HG03342 (cell line): ENCODE measurements at regions not wholly inside any gene's neighbourhood (a gene's known extent, or its start where the extent isn't known, plus 50 kb on each side); places are given as distances from the start of the nearest gene placed in this dataset.
A peak's percentile ranks its signal among the peaks of the same experiment; 100 is the strongest.

Experiments used
- ATAC-seq: cut with Tn5 transposase; IDR thresholded peaks from one replicate; pipeline ENCODE4 v1.9.1; 2021; ENCODE audit warnings: mild to moderate bottlenecking, moderate library complexity; ENCODE audit not compliant: unreplicated experiment

DNA sequence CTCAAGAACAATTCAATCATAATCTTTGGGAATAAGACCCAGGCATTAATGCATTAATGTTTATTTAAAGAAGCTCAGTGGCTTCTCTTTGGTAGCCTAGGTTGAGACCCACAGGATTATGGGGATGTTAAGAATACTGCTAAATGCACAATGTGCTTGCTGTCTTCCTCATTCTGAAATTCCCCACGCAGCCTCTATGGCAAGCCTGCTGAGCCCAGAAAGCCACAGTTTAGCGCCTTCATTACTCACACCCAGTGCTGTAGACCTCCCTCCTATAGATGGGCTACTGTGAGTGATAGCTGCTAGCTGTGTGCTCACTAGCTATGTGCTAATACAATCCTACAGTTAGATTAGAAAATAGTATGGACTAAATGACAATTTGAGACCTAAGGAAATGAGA is 90.6 kb downstream of the TNFSF13B start:
- ATAC-seq: no peak

DNA sequence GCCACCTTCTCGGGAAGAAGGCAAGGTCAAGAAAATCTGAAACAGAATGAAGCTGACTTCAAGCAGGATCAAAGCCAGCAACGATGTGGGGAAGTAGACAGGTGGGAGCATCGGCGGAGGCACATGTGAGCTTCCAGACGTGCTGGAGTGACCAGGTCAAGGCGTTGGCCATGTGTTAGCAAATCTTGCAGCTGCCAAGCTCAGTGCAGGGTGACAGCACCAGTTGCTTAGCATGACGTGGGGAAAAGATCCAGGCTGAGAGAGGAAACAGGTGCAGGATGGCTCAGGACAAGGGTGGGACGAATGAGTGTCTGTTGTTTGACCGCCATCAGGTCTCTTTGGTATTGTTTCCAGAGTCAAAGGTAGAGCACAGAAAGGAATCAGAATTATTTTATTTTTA is 92.3 kb downstream of the TNFSF13B start:
- ATAC-seq: no peak

DNA sequence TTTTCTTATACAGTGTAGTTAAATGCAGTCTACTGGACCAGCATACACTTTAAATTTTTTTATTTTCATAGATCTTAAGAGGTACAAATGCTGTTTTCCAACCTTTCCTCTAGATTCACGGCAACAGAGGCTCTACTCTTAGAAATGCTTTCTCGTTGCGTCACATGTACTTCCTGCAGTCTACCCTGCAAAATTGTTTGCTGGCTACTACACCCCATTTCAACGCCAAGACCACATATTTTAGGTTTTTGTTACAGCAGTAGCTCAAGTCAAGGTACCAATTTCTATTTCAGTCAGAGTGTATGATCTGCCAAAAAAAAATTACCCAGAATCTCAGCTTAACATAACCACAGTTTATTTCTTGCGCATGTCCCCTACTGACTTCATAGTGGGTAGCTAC is 94.1 kb downstream of the TNFSF13B start:
- no peak for ATAC-seq

DNA sequence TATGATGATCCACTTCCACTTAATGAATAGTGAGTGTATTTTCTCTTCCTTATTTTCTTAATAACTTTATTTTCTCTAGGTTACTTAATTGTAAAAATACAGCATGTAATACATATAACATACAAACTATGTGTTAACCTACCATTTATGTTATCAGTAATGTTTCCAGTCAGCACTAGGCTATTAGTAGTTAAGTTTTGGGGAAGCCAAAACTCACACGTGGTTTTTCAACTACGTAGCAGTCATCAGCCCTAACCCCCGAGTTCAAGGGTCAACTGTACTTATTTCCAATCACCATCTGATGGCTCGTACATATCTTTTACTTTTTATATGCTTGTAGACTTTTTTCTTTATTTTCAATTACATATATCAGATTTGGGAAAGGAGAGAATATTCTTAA is 95.7 kb downstream of the TNFSF13B start:
- no peak for ATAC-seq

DNA sequence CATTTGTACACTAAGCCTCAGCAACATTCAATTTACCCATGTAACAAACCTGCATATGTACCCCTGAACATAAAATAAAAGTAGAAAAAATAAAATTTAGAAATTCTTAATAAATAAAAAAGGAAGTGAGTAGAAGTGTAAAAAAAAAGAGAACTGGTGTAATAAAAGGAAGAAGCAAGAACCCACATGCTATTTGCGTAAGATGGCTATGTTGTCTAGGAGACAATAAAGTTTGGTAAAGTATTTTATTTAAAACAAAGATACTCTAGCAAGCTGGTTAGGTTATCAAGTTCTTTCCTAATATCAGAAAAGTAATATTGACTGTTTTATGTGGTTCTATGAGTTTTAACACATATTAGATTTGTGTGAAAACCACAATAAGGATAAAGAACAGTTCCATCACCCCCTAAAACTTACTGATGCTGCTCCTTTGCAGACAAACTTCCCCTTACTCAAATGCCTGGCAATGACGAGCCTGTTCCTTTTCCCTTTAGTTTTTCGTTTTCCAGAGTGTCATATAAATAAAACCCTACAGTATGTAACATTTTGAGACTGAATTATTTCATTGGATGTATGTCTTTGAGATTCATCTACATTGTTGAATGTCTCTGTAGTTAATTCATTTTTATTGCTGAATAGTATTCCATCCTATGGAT is 98.9 kb downstream of the TNFSF13B start:
- ATAC-seq: no peak

DNA sequence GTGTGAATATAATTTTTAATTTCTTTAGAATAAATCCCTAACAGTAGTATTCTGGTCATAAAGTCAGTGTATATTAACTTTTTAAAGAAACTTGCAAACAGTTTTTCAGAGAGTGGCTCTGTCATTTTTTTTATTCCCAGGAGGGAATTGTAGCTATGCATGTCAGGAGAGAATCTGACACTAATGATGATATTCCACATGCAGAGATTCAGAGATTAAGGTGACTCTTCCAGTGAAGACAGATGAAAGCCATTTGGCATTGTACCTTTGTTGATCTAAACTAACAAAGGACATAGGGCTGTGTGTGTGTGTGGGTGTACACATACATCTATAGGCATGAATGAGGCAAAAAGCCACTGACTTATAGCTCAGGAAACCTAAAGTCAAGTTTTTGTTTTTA is 99.9 kb downstream of the TNFSF13B start:
- ATAC-seq: no peak

DNA sequence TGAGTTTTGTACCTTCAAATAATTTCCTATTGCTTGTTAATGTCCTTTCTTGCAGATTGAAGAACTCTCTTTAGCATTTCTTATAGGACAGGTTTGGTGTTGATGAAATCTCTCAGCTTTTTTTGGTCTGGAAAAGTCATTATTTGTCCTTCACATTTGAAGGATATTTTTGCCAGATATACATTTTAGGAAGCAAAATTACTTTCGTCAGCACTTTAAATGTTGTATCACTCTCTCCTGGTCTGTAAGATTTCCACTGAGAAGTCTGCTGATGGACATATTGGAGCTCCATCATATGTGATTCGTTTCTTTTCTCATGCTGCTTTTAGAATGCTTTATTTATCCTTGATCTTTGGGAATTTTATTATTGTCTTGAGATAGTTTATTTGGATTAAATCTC is 105.5 kb downstream of the TNFSF13B start:
- ATAC-seq: no peak

DNA sequence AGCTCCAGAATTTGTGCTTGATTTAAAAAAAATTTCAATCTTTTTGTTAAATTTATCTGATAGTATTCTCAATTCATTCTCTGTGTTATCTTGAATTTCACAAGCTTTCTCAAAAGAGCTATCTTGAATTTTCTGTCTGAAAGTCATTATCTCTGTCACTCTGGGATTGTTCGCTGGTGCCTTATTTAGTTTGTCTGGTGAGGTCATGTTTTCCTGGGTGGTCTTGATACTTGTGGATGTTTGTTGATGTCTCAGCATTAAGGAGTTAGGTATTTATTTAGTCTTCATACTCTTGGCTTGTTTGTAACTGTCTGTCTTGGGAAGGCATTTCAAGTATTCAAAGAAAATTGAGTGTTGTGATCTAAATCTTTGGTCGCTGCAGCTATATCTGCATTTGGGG is 106.3 kb downstream of the TNFSF13B start:
- ATAC-seq: no peak

DNA sequence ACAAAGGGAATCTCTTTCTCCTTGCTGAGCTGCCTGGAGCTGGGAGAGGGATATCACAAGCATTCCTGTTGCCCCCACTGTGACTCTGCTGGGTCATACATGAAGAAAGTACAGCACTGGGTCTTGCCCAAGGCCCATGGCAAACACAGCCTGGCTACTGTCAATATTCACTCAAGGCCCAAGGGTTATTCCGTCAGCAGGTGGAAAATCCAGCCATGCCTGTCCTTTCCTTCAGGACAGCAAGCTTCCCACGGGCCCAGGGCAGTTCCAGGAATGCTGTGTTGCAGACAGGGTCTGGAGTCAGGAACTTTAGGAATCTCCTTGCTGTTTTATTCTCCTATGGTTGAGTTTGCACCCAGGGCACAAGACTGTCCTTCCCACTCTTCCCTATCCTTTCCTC is 106.8 kb downstream of the TNFSF13B start:
- ATAC-seq: no peak

DNA sequence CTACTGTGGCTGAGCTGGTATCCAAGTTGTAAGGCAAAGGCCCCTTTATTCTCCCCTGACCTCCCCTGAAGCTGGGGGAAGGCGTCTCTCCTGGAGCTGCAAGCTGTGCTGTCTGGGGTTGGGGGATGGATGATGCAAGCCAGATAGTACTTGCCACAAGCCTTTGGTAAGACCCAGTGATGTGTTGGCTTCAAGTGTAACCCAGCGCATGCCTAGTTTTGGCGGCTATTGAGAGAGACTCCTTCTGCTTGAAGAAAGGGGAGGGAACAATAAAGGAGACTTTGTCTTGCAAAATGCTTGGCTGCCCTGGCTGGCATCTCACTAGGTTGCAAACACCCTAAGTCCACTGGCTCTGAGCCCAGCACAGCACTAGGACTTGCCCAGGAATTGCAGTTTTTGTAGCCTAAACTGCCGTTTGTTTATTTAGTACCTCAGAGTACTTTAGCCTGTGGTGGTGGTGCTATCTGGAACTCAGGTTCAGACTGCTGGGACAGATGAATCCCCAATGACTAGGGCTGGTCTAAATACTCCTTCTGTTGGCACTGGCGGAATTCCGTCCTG is 108.2 kb downstream of the TNFSF13B start:
- no peak for ATAC-seq

DNA sequence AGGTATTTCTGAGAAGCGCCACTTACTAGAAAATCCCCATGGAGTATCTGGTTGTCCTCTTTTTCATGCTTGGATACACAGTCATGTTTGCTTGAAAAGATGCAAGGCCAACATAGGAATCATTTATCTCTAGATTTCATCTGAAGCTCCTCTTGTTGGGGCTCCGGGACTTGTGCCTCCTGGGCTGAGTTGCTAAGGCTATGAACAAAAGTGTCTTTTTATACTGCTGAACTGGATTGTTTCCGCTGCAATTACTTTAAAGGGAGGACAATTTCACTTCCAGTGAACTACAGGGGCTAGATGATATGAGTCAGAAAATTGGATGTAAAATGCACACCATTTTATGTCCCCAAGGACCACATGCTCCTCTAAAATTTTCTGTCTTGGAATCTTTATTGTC is 114.1 kb downstream of the TNFSF13B start:
- no peak for ATAC-seq

DNA sequence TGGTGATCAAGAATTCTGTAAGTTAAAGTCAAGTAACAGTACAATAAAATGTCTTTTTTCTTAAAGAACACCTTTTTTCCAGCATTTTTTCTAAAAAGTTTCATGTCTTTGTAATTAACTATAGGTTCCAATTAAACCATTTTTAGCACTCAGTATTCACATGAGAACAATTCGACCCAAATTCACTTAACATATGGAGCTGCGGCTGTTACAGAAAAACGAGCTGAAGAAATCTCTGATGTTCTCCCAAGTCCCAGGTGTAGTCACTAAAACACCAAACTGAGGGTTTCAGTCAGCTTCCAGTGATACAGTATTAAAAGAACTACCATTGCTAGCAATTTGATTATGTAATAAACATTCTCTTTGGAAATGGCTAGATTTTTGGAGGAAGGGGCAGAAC is 117.6 kb downstream of the TNFSF13B start:
- ATAC-seq: no peak

DNA sequence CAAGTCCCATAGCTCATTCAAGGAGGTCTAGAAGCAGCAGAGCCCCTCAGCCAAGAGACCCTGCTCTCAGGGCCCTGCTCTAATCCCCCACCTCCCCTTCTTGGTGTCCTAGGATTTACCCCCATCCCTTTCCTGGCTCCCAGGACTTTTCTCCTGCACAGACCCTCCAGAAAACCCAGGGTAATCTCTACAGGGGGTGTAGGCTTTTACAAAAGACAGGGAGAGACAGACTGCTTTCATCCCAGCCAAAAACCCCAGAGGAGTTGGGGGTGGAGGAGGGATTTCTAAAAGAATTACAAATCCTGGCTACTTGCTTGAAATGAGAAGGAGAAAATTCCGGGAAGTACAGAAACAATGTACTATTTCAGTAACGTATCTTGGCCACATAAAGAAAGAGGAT is 133.3 kb downstream of the TNFSF13B start:
- ATAC-seq: no peak

DNA sequence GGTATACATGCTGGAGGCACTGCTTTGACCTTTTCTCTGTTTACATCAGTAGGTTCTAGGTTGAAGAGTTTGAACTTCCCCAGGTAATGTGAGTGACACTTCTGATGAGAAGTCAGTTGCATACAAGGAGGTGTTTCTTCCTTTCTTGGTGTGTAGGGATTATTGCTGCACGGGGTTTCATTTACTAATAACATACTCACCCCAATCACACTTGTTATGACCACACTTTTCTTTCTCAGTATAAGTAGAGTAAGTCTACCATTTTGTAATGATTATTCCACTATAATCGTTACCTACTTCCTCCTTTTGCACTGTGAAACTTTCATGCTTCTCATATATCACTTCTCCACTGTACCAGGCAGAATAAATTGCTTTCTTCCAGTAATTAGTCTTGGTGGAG is 138.0 kb downstream of the TNFSF13B start:
- ATAC-seq: peak; percentile 69

DNA sequence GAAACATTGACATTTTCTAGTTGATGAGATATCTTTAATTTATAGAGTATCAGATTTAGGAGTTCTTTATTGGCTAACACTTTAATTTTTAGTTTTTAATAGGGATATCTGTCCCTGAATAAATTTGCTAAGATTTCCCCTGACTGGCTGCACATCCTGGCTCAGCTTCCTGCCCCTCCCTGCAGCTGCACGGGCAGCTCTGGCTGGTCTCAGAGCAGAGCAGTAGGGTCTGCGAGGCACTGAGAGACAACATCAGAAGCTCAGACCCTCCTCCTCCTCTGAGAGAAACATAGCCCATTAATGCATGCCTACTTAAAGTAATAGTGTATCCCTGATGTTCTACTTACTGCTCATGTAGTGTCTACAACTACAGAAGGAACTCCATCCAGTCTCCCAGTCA is 139.2 kb downstream of the TNFSF13B start:
- ATAC-seq: no peak

DNA sequence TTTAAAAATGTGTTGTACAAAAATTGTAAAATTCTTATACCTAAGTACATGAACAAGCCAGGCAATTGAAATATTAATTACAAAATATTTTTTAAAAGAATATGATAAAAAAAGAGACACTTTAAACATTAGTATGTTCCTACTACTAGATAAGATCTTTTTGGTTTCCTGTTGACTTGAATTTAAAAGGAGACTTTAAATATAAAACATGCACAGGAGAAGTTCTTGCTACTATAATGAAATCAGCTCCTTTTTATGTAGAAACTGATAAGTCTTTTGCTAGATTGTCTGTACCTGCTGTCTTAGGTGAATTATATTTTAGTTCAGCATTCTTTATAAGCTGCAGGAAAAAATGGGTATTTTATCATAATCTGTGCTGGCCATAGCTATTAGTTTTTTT is 140.2 kb downstream of the TNFSF13B start:
- no peak for ATAC-seq

DNA sequence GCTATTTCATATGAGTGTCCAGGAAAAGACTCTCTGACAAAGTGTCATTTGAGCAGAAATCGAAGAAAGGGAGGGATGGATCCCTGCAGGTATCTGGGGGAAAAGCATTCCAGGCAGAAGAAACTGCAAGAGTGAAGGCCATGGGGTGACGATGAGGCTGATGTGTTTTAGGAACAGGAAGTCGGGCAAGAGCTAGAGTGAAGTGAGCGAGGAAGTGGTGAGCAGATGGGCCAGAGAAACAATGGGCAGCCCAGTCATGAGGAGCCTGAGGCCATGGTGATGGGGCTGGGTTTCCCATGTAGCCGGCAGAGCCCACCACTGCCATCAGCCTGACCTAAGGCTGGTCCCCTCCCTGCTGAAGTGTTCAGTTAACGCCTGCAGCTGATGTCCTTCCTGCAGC is 150.2 kb downstream of the TNFSF13B start:
- ATAC-seq: no peak

DNA sequence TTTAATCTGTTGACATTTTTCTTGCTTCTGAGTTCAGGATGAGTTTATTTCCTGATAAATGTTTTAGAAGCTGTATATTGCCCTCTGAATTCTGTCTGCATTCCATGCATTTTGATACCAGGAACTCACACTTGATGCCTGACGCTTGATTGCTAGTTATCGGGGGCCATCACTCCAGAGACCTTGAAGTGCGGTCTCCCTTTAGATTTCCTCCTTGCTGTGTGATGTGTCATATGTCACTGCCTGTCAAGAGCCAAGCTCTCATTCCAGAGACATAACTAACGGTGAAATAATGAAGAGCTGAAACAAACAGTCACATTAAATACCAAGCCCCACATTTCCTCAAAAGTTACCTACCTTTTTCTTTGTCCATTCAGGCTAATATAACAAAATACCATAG is 155.5 kb downstream of the TNFSF13B start:
- ATAC-seq: no peak

DNA sequence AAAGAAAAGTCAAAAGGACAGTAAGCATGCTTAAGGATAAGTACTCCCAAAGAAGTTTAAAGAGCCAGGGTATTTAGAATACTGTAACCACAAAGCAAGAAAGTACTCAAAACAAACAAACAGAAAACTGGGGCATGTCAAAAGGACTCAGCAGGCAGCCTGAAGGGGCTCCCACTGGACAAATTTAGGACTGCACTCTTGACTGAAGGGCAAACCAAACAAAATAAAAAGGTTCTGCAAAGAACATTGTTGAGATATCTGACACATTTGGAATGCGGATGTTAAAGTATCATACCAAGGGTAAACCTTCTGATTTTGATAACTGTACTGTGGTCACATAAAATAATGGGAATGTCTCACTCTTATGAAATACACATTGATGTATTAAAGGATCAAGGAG is 157.4 kb downstream of the TNFSF13B start:
- no peak for ATAC-seq

DNA sequence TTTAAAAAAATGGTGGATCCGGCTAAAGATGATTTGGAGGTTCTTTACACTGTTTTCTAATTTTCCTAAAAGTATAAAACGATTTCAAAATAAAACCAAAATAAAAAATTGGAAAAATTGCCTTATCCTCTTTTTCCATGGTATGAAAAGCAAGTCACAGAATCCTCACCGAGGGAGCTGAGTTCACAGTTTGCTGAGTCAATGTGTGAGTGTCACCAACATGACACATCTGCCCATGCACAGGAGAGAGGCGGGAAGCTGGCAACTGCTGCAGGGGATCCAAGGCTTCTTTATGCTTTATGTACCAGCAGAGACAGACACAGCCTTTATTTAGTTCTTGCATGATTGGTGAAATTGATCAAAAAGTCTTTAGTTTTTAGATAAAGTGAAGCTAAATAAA is 157.8 kb downstream of the TNFSF13B start:
- ATAC-seq: no peak

DNA sequence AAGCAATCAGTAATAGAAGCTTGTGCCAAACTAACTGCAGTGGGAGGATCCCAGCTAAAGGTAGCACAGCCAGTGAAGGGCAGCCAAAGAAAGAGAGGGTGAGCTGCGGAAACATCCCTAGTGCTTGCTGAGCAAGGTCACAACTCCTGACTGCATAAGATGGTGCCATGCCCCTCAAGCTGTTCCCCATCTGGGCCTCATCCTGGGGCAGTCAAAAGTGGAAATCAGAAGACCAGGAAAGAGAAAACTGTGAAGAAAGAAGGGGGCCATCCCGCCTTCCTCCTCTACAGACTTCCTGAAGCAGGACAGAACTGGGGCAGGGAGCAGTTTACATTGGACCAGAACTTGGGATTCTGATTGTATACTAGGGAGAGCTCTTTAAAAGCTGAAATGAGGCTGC is 159.2 kb downstream of the TNFSF13B start:
- ATAC-seq: no peak

DNA sequence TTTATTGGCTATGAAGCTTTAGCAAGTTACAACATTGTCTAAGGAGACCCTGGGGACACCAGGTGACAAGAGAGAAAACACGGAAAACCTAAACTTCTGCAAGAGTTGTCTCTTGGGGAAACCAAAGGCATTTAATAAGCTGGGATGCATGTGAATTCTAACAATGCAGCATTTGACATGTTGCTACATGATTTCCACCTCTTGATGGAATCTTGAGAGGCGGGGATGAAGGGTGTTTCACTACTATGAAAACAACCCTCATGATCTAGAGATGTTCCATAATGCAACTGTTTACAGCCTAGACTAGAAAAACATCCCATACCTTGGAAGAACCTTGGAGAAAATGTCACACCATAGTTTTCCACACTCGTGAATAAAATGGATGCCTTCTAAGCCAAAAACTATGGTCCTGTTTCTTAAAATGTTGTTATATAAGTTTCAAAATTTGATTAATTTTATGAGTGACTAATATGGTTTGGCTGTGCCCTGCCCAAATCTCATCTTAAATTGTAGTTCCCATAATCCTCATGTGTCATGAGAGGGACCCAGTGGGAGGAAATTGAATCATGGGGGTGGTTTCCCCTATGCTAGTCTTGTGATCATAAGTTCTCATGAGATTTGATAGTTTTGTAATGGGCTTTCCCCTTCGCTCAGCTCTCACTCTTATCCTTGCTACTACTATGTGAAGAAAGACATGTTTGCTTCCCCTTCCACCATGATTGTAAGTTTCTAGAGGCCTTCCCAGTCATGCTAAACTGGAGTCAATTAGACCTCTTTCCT is 164.6 kb downstream of the TNFSF13B start:
- ATAC-seq: no peak
